NCI-H2227 (cell line): ENCODE measurements at regions not wholly inside any gene's neighbourhood (a gene's known extent, or its start where the extent isn't known, plus 50 kb on each side); places are given as distances from the start of the nearest gene placed in this dataset.
"Not testable (repeated sequence)": the region's sequence is repeated elsewhere in the genome, so short reads cannot be mapped to it uniquely, and the experiment has no call there.

Source experiments
- DNase-seq: peaks from one replicate; lab custom pipeline; 2025; ENCODE audit not compliant: unreplicated experiment; lab: John Stamatoyannopoulos, UW

GRCh38 chr16:59067205-59067604 is 333.1 kb upstream of the GOT2 start:
- no peak for DNase-seq

GRCh38 chr16:59060207-59060606 is 326.1 kb upstream of the GOT2 start:
- no peak for DNase-seq

- no peak for DNase-seq
These were observed 324.1 kb upstream of the GOT2 start for GRCh38 chr16:59058250-59058649.

- no peak for DNase-seq
These were observed 319.8 kb upstream of the GOT2 start for GRCh38 chr16:59053911-59054310.

- no peak for DNase-seq
These were observed 318.1 kb upstream of the GOT2 start for GRCh38 chr16:59052231-59052630.

DNA sequence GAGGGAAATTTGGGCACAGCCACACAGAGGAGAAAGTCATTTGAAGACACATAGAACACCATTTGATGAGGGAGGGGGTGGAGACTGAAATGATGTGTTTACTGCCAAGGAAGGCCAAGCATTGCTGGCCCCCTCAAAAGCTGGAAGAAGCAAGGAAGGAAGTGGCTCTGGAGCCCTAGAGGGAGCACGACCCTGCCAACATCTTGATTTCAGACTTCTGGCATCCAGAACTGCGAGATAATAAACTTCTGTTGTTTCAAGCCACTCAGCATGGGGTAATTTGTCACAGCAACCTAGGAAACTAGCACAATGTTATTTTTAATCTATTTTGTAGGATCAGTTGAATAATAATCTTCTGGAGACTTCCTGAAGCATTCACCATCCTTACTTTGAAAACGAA is 314.8 kb upstream of the GOT2 start:
- no peak for DNase-seq

- no peak for DNase-seq
These were observed 313.0 kb upstream of the GOT2 start for GRCh38 chr16:59047114-59047513.

- DNase-seq, result no peak
These were observed 312.2 kb upstream of the GOT2 start for GRCh38 chr16:59046335-59046734.

- DNase-seq, result no peak
These were observed 311.4 kb upstream of the GOT2 start for GRCh38 chr16:59045501-59045900.

GRCh38 chr16:59044616-59045015 is 310.5 kb upstream of the GOT2 start:
- no peak for DNase-seq

GRCh38 chr16:59042301-59042700 is 308.2 kb upstream of the GOT2 start:
- DNase-seq, result no peak

- DNase-seq, result no peak
These were observed 305.1 kb upstream of the GOT2 start for GRCh38 chr16:59039066-59039720.

DNA sequence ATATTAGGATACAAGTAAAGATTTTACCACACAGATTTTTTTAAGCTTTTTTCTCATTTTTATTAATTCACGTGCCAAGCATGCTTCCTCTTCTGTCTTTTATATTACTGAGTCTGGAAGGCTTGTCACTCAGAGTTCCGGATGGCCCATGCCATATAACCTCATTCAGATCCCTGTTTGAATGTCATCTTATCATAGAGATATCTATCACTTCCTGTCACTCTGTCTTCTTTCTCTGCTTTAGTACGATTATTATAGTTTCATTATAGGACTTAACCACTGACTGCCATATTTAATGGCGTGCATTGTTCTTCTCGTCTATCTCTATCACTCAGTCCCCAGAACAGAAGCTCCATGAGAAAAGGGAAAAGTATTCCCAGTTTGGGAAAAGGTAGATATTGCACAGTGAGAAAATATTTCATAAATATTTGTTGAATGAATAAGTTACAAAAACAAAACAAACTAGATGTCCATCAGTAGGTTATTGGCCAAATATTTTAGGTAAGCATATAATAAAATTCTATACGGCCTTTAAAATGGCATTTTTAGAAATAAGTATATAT is 296.9 kb upstream of the GOT2 start:
- no peak for DNase-seq

GRCh38 chr16:59021751-59022150 is 287.6 kb upstream of the GOT2 start:
- no peak for DNase-seq

DNA sequence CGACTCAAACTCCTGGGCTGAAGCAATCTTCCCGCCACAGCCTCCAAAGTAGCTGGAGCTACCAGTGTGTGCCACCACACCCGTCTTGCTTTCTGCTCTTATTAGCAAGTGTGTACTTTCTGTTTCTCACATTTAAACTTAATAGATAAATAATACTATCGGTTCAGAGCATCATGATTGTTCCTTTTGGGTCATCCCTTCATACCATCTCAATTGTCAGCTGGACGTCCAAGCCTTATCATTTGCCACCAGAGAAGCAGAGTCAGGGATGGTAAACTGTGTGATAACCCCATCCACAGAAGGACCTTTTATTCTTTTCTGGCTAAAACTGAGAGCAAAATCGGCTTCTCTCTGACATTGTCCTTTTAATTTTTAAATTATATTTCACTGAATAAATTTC is 279.8 kb upstream of the GOT2 start:
- DNase-seq, result no peak

DNA sequence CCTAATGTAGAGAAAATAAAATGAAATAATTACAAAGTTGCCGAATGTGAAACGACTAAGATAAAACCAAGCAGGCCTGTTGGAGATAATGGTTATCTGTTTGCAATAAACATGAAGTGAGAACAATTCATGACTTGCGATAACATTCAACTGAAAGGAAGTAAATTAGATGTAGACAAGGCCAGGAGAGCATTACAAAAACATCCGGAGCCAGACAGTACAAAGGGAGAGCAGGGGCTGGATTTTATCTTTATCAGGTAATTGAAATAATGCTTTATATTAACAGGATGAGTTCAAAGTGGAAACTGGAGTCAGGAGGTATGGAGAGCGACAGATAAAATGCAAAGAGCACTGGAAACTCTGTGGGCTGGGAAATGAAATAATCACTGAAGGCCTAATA is 265.6 kb upstream of the GOT2 start:
- no peak for DNase-seq

DNA sequence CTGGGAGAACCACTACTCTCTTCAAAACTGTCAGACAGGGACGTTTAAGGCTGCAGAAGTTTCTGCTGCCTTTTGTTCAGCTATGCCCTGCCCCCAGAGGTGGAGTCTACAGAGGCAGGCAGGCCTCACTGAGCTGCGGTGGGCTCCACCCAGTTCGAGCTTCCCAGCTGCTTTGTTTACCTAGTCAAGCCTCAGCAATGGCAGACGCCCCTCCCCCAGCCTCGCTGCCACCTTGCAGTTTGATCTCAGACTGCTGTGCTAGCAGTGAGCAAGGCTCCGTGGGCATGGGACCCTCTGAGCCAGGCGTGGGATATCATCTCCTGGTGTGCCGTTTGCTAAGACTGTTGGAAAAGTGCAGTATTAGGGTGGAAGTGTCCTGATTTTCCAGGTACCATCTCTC is 258.6 kb upstream of the GOT2 start:
- DNase-seq, result not testable (repeated sequence)

- DNase-seq, result not testable (repeated sequence)
These were observed 249.3 kb upstream of the GOT2 start for GRCh38 chr16:58983181-58983965.

DNA sequence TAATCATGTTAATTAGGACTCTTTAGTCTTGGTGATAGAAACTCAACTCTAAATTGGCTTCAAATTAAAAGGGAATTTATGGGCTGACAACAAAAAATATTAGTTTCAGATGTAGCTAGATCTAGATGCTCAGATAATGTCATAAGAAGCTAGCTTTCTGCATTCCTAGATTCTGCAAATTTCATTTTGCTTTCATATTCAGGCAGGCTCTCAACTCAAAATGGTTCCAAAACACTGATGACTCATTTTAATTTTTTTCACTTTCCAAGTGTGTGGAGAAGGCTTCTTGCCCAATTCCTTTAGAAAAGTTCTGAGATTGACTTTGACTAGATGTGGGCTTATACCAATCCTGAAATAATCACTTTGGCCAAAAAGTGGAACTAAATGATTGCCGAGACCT is 236.7 kb upstream of the GOT2 start:
- DNase-seq, result no peak

GRCh38 chr16:58963479-58963878 is 229.4 kb upstream of the GOT2 start:
- DNase-seq, result no peak

- no peak for DNase-seq
These were observed 228.7 kb upstream of the GOT2 start for GRCh38 chr16:58962811-58963210.

- no peak for DNase-seq
These were observed 226.4 kb upstream of the GOT2 start for GRCh38 chr16:58960484-58960883.
